ENCODE measurements at regions not wholly inside any gene's neighbourhood (a gene's known extent, or its start where the extent isn't known, plus 50 kb on each side); places are given as distances from the start of the nearest gene placed in this dataset.

DNA sequence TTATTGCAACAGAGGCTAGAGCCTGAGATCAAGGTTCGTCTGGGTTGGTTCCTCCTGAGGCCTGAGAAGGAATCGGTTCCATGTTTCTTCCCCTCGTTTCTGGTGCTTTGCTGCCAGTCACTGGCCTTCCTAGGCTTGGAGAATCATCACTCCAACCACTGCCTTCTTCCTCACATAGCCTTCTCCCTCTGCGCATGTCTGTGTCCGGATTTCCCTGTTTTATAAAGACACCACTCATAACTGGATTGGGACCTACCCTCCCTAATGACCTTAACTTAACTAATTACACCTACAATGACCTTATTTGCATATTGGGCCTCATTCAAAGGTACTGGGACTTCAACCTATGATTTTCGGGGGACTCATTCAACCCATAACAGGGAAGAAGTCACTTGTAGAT, 119.8 kb upstream of the CCDC68 start:
- no peak for TF ChIP-seq POLR2AphosphoS5 (IDR thresholded peaks at IDR 0.05; ENCODE audit: low read depth, low read length)
- TF ChIP-seq, protein P1, sequence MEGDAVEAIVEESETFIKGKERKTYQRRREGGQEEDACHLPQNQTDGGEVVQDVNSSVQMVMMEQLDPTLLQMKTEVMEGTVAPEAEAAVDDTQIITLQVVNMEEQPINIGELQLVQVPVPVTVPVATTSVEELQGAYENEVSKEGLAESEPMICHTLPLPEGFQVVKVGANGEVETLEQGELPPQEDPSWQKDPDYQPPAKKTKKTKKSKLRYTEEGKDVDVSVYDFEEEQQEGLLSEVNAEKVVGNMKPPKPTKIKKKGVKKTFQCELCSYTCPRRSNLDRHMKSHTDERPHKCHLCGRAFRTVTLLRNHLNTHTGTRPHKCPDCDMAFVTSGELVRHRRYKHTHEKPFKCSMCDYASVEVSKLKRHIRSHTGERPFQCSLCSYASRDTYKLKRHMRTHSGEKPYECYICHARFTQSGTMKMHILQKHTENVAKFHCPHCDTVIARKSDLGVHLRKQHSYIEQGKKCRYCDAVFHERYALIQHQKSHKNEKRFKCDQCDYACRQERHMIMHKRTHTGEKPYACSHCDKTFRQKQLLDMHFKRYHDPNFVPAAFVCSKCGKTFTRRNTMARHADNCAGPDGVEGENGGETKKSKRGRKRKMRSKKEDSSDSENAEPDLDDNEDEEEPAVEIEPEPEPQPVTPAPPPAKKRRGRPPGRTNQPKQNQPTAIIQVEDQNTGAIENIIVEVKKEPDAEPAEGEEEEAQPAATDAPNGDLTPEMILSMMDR (IDR thresholded peaks at IDR 0.05 in 2 of 3, conservative IDR thresholded peaks at IDR 0.05 in 1 of 3; ENCODE audit: borderline replicate concordance in 1 of 3, insufficient read depth in 1 of 3, low read depth in 2 of 3, low read length in 2 of 3) = no peak
- no peak for TF ChIP-seq POLR2A (IDR thresholded peaks at IDR 0.05; ENCODE audit: borderline replicate concordance, extremely low read depth, insufficient read depth, insufficient read length)
- TF ChIP-seq SIN3A (IDR thresholded peaks at IDR 0.05; ENCODE audit: low read depth) = no peak
- no peak for TF ChIP-seq EZH2 (IDR thresholded peaks at IDR 0.05)
- no peak for TF ChIP-seq YY1 (IDR thresholded peaks at IDR 0.05; ENCODE audit: extremely low read depth, insufficient replicate concordance, low read depth, low read length)

Measured in HCT116 (cell line).